Karpas-422 (cell line): ENCODE measurements at regions not wholly inside any gene's neighbourhood (a gene's known extent, or its start where the extent isn't known, plus 50 kb on each side); places are given as distances from the start of the nearest gene placed in this dataset.

Experiments
- DNase-seq: peaks from one replicate; pipeline ENCODE4 v3.0.0-alpha.2; 2015
- H2AFZ ChIP-seq: fragments of 200-600 bp; sonication (generic); 2 replicates; pipeline ENCODE4 v1.6.1; 2014; ENCODE audit warnings: antibody characterized with exemption, low read length, mixed read lengths
- H3K27ac ChIP-seq: fragments of 200-600 bp; sonication (generic); 2 replicates; pipeline ENCODE4 v1.5.1; 2014; ENCODE audit warnings: mild to moderate bottlenecking, low read length, moderate library complexity
- H3K27me3 ChIP-seq: fragments of 200-600 bp; sonication (generic); 2 replicates; pipeline ENCODE4 v1.6.1; 2014; ENCODE audit warnings: low read length, mixed read lengths
- H3K36me3 ChIP-seq: fragments of 200-600 bp; sonication (generic); 2 replicates; pipeline ENCODE4 v1.6.1; 2014; ENCODE audit warnings: low read length, mixed read lengths; ENCODE audit not compliant: insufficient read depth
- H3K4me1 ChIP-seq: fragments of 200-600 bp; sonication (generic); 2 replicates; pipeline ENCODE4 v1.6.1; 2014; ENCODE audit warnings: mild to moderate bottlenecking, low read length, mixed read lengths
- H3K4me2 ChIP-seq: fragments of 200-600 bp; sonication (generic); 2 replicates; pipeline ENCODE4 v1.6.1; 2014; ENCODE audit warnings: low read length, low read depth, mild to moderate bottlenecking; ENCODE audit not compliant: poor library complexity, severe bottlenecking
- H3K4me3 ChIP-seq: fragments of 200-600 bp; sonication (generic); 2 replicates; pipeline ENCODE4 v1.5.1; 2014; ENCODE audit warnings: mild to moderate bottlenecking, antibody characterized with exemption, low read length, mixed read lengths
- H3K79me2 ChIP-seq: fragments of 200-600 bp; sonication (generic); 2 replicates; pipeline ENCODE4 v1.6.1; 2014; ENCODE audit warnings: mild to moderate bottlenecking, low read length, mixed read lengths
- H3K9ac ChIP-seq: fragments of 200-600 bp; sonication (generic); 2 replicates; pipeline ENCODE4 v1.6.0; 2014; ENCODE audit warnings: low read length
- H3K9me2 ChIP-seq: fragments of 200-600 bp; sonication (generic), shearing (Covaris generic); replicated peaks from 2 replicates; pipeline ENCODE4 v1.6.0; 2014; ENCODE audit warnings: mild to moderate bottlenecking, low read length, moderate library complexity; ENCODE audit not compliant: insufficient read depth
- H3K9me3 ChIP-seq: fragments of 300-700, 200-600 bp; sonication (generic); 2 replicates; pipeline ENCODE4 v1.6.1; 2014; ENCODE audit warnings: low read length, mixed read lengths
- H4K20me1 ChIP-seq: fragments of 200-600 bp; sonication (generic); 2 replicates; pipeline ENCODE4 v1.6.1; 2014; ENCODE audit warnings: mild to moderate bottlenecking, antibody characterized with exemption, low read length, low read depth; ENCODE audit not compliant: insufficient read depth

DNA sequence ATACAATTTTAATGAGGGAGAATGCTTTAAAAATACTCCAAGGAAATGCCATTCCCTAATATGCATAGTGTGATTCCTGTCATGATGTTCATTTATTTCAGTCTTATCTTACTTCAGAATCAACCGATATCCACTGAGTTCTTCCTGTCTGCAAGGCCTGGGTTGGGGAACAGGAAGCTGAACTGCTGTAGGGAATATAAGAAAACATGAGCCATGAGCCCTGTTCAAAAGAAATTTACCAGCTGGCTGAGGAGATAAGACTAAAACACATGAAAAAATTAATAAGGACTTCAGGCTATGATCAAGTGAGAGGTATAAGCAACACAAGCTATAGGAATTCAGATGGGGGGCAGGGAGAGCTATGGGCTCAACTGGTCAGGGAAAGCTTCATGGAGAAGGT, 184.7 kb downstream of the PLPP4 start:
- Histone ChIP-seq H3K79me2 (no peaks in the 10 kb centered on the region), H3K9ac (no peak overlapping the region), H3K9me2 (no peaks in the 10 kb centered on the region), H3K4me2 (no peak overlapping the region), H3K27ac (no peak overlapping the region), H2AFZ (no peak overlapping the region), H3K36me3 (no peaks in the 10 kb centered on the region), H3K9me3 (no peaks in the 10 kb centered on the region), H3K27me3 (no peaks in the 10 kb centered on the region), H3K4me3 (no peak overlapping the region), H3K4me1 (no peaks in the 10 kb centered on the region), H4K20me1 (no peaks in the 10 kb centered on the region)
- no peak for DNase-seq

DNA sequence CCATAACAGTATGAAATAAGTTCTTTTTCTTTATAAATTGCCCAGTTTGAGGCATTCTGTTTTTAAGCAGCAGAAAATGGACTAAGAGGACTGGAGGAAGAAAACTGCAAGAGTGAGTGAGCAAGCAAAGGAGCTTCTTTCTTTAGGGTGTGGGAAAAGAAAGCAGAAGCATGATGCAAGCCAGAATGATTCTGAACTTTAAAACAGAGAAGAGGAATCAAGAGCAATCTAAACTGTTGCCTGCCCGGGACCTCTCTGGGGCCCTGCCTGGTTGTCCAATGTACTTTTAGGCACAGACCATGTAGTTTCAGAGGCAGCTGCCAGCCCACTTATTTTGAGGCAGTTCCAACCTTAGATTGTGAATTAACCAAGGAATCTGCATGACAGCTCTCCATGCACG, 186.3 kb downstream of the PLPP4 start:
- Histone ChIP-seq H3K4me1 (no peaks in the 10 kb centered on the region), H2AFZ (no peak overlapping the region), H3K79me2 (no peaks in the 10 kb centered on the region)

DNA sequence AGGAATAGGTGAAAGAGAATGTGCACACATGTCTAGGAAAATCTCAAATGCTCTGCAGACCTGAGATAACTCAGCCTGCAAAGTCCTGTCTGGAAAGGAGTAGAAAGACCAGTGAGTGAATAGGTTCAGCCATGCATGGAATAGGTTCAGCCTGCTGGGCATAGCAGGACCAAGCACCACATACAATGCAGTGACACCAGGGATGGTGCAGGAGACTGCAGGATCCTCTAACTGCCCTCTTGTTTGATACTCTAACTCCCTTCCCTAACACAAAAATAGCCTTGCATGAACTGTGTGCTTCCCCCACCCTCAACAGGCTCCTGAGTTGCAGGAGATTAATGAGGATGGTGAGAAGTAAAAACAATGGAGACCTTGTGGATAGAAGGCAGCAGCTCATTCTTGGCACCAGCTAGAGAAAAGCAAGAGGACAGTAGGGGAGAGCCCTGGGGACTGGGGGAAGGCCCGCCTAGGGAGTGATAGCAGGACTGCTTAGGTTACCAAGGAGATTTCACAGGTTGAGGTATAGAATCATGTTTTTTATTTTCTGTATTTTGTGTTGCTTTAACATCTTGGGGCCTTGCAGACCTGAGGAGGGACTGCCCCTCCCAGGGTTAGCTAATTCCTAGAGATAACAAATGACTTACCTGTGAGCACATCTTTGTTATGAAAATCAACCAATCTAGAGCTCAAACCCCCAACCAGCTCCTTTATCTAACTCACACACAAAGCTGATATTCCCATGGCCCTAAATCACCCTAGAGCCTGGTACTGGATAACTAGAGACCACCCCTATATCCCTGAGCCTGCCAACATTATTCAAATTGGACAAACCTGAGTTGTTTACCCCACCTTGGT, 187.8 kb downstream of the PLPP4 start:
- H4K20me1 ChIP-seq, result no peaks in the 10 kb centered on the region
- H3K9ac ChIP-seq, result no peak overlapping the region

More for the DNA sequence above, 186.3 kb downstream of the PLPP4 start:
- no peaks in the 10 kb centered on the region for H4K20me1 ChIP-seq
- no peak overlapping the region for H3K4me2 ChIP-seq
- no peak overlapping the region for H3K27ac ChIP-seq
- no peak for DNase-seq
- no peak overlapping the region for H3K4me3 ChIP-seq
- no peak overlapping the region for H3K9ac ChIP-seq
- H3K9me2 ChIP-seq, result no peaks in the 10 kb centered on the region
- no peaks in the 10 kb centered on the region for H3K9me3 ChIP-seq
- no peaks in the 10 kb centered on the region for H3K36me3 ChIP-seq
- no peaks in the 10 kb centered on the region for H3K27me3 ChIP-seq

DNA sequence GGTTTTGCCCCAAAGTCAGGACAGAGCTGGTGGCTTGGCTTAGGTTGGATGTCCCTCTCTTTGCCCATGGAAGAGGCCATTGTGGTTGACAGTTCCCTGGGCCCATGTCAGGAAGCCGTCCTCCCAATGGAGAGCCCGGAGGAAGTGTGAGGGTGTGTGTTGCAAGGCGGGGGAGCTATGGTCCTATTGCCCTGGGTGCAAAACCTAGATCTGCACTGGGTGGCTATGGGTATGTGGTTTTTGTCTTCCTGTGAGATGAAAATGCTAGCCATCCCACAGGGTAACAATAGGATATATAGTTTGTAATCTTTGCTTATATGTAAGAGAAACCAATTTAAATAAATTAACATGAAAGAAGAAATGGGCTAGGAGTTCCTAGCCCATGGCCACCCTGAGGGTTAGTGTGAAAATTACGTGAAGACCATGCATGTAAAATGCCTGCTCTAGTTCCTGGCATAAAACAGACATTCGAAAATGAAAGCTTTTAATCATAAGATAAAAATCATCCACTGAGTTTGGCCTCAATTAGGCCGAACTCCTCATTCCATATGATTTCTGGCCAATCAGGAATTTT, 189.2 kb downstream of the PLPP4 start:
- Histone ChIP-seq H3K4me2 (no peak overlapping the region), H3K27ac (no peak overlapping the region), H3K4me3 (no peak overlapping the region), H3K9ac (no peak overlapping the region), H3K4me1 (no peaks in the 10 kb centered on the region), H3K9me3 (no peaks in the 10 kb centered on the region), H3K27me3 (no peaks in the 10 kb centered on the region), H4K20me1 (no peaks in the 10 kb centered on the region), H3K36me3 (no peaks in the 10 kb centered on the region), H3K79me2 (no peaks in the 10 kb centered on the region), H3K9me2 (no peaks in the 10 kb centered on the region), H2AFZ (no peak overlapping the region)
- no peak for DNase-seq

More for the DNA sequence above, 187.8 kb downstream of the PLPP4 start:
- H2AFZ ChIP-seq, result no peak overlapping the region
- no peak overlapping the region for H3K27ac ChIP-seq
- no peaks in the 10 kb centered on the region for H3K79me2 ChIP-seq
- no peaks in the 10 kb centered on the region for H3K9me3 ChIP-seq
- H3K4me1 ChIP-seq, result no peaks in the 10 kb centered on the region
- DNase-seq, result no peak
- no peaks in the 10 kb centered on the region for H3K36me3 ChIP-seq
- H3K27me3 ChIP-seq, result no peaks in the 10 kb centered on the region
- no peaks in the 10 kb centered on the region for H3K9me2 ChIP-seq
- no peak overlapping the region for H3K4me3 ChIP-seq
- H3K4me2 ChIP-seq, result no peak overlapping the region

DNA sequence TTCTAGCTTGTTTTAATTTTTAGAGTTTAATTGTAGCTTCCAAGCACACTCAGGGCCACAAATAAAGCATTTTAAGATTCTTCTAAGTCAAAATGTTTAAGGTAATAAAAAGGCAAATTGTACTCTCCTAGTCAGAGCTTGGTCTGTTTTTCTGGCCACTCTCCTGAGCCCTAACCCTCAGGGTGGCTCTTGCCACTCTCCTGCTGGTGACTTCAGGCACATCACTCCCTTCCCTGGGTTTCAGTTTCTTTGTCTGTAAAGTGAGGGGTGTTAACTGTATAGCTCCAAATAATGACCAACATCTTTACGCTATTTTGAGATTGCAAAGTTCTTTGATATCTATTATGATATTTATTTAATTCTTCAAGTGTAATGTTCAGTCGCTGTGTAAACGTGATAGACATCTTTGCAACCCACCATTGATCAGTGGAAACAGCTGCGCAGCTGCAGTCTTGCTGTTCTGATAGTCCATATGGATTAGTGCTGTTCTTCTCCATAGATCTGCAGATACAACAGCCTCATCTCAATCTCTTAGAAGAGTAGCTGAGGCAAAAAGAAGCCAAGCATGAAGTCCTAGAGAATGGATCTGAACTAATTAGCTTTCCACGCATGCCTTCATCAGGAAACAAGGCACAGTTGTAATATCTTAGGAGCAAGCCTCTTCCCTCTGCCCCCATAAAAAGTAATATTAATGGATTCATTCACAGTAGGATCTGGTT, 189.9 kb downstream of the PLPP4 start:
- Histone ChIP-seq H3K4me3 (no peak overlapping the region), H3K27me3 (no peaks in the 10 kb centered on the region), H3K36me3 (no peaks in the 10 kb centered on the region), H3K9me3 (no peaks in the 10 kb centered on the region), H3K4me1 (no peaks in the 10 kb centered on the region), H3K4me2 (no peak overlapping the region), H3K79me2 (no peaks in the 10 kb centered on the region), H3K27ac (no peak overlapping the region), H4K20me1 (no peaks in the 10 kb centered on the region), H3K9me2 (no peaks in the 10 kb centered on the region), H3K9ac (no peak overlapping the region), H2AFZ (no peak overlapping the region)
- no peak for DNase-seq

DNA sequence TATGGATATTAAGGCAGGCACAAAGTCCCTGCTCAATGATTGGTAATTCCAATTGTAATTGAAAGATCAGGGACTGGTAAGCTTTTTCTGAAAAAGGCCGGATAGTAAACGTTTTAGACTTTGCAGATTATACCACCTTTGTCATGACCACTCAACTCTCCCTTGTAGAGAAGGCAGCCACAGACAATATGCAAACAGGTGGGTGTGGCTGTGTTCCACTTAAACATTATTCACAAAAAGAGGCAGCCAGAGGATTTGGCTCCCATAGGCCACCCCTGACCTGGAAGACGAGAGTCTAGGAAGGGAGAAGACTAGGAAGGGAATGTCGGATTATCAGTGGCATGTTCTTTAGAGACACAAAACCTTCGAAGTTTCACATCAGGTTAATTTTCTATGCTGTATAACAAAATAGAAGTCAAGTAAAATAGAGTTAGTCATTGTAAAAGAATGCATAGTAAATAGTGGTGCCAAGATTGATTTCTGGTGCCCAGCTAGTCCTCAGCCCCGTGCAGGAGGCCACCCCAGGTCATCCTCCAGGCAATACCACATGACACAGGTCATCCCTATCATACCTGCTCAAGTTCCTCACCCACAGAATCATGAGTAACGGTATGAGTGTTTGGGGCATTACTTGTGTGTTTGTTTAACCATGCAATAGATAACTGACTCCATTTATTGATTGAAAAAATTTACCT, 193.8 kb downstream of the PLPP4 start:
- Histone ChIP-seq H3K79me2 (no peaks in the 10 kb centered on the region), H4K20me1 (no peaks in the 10 kb centered on the region), H3K4me3 (no peak overlapping the region), H3K9me2 (no peaks in the 10 kb centered on the region), H3K4me1 (no peaks in the 10 kb centered on the region), H2AFZ (no peak overlapping the region), H3K4me2 (no peak overlapping the region), H3K36me3 (no peaks in the 10 kb centered on the region), H3K27me3 (no peaks in the 10 kb centered on the region), H3K9ac (no peak overlapping the region), H3K27ac (no peak overlapping the region), H3K9me3 (no peaks in the 10 kb centered on the region)
- DNase-seq, result no peak

DNA sequence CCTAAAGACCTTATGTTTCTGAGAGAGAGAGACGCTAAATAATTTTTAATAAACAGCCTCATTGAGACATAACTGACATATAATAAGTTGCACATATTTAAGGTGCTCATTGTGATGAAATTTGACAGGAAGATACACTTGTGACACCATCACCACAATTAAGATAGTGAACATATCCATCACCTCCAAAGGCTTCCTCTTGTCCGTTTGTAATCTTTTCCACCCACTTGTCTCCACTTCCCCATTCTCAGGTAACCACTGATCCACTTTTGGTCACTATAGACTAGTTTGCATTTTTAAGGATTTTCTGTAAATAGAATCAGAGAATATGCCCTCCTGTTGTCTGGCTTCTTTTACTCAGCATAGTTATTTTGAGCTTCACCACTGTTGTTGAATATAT, 195.1 kb upstream of the WDR11 start:
- H3K9ac ChIP-seq, result no peak overlapping the region
- H3K9me3 ChIP-seq, result no peaks in the 10 kb centered on the region
- no peaks in the 10 kb centered on the region for H3K9me2 ChIP-seq
- no peaks in the 10 kb centered on the region for H4K20me1 ChIP-seq
- H3K4me2 ChIP-seq, result no peak overlapping the region
- no peaks in the 10 kb centered on the region for H3K27me3 ChIP-seq
- H3K27ac ChIP-seq, result no peak overlapping the region
- H3K4me1 ChIP-seq, result no peaks in the 10 kb centered on the region
- H3K4me3 ChIP-seq, result no peak overlapping the region
- no peak overlapping the region for H2AFZ ChIP-seq
- no peak for DNase-seq
- no peaks in the 10 kb centered on the region for H3K79me2 ChIP-seq
- H3K36me3 ChIP-seq, result no peaks in the 10 kb centered on the region

DNA sequence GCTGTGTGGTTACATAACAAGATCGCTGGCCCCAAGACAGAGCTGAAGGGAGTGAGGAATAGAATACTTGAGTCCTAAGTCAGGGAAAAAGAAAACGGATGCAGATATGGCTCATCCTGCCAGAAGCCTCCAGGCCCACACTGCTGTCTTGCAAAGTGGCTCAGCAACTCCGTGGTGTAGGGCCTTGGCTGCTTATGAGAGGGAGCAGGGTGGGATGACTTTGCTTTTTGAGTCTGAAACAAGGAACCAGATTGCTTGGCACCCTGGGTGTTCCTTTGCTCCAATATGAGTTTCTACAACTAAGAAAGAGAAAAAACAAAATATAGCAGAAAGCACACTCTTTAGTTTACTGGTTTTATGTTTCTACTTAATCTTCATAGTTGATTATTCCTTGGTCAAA, 193.8 kb upstream of the WDR11 start:
- DNase-seq, result no peak
- Histone ChIP-seq H3K9ac (no peak overlapping the region), H3K79me2 (no peaks in the 10 kb centered on the region), H4K20me1 (no peaks in the 10 kb centered on the region), H3K9me2 (no peaks in the 10 kb centered on the region), H3K27ac (no peak overlapping the region), H3K9me3 (no peaks in the 10 kb centered on the region), H3K4me3 (no peak overlapping the region), H2AFZ (no peak overlapping the region), H3K36me3 (no peaks in the 10 kb centered on the region), H3K4me2 (no peak overlapping the region), H3K27me3 (no peaks in the 10 kb centered on the region), H3K4me1 (no peaks in the 10 kb centered on the region)
